ENCODE measurements at regions not wholly inside any gene's neighbourhood (a gene's known extent, or its start where the extent isn't known, plus 50 kb on each side); places are given as distances from the start of the nearest gene placed in this dataset.

DNA sequence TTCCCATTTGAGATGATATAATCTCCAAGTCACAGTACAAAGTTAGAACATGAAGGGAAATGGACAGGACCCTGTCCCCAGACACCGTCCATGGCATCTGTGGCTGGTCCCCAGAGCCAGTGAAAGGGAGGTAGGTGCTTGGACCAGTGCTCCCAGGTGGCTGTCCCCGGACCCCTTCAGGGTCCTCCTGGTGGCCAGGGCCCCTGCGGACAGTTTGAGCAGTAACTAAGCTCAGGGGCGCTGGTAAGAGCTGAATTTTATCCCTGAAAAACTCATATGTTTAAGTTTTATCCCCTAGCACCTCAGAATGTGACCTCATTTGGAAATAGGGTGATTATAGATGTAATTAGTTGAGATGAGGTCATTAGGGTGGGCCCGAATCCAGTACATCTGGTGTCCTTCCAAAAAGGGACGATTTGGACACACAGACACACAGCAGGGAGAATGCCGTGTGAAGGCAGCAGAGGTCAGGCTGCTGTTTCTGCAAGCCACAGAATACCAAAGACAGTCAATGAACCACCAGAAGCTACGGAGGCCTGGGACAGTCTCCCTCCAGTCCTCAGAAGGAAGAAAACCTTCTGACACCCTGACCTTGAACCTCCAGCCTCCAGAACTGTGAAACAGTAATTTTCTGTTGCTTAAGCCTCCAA lies 185.0 kb downstream of the ATPSCKMT start:
- H3K4me3 ChIP-seq (ENCODE audit: low read length), result no peak overlapping the region
- TF ChIP-seq, protein P1, sequence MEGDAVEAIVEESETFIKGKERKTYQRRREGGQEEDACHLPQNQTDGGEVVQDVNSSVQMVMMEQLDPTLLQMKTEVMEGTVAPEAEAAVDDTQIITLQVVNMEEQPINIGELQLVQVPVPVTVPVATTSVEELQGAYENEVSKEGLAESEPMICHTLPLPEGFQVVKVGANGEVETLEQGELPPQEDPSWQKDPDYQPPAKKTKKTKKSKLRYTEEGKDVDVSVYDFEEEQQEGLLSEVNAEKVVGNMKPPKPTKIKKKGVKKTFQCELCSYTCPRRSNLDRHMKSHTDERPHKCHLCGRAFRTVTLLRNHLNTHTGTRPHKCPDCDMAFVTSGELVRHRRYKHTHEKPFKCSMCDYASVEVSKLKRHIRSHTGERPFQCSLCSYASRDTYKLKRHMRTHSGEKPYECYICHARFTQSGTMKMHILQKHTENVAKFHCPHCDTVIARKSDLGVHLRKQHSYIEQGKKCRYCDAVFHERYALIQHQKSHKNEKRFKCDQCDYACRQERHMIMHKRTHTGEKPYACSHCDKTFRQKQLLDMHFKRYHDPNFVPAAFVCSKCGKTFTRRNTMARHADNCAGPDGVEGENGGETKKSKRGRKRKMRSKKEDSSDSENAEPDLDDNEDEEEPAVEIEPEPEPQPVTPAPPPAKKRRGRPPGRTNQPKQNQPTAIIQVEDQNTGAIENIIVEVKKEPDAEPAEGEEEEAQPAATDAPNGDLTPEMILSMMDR (conservative IDR thresholded peaks at IDR 0.05; ENCODE audit: low read length), result no peak; the same call in 1 of the 2 replicates
- DNase-seq (ENCODE audit: low read depth), result peak; percentile 49

DNA sequence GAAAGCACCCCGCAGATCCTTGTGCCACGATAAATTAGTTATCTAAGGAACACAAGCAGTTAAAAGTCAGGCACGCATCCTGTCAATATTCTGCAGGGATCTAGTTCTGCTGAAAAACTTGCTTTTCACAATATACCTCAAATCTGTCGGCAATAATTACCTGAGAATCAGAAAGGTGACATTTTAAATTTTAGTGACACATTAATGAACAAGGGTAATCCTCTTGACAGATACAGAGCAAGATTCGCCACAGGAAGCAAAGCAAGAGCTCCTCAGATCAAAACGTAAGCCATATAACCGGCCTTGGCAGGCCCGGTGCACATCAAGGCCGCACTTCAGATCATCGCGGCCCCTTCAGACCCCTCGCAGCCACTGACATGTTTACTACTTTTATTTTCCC lies 185.7 kb downstream of the ATPSCKMT start:
- TF ChIP-seq, protein P1 (conservative IDR thresholded peaks at IDR 0.05; ENCODE audit: low read length), result no peak

DNA sequence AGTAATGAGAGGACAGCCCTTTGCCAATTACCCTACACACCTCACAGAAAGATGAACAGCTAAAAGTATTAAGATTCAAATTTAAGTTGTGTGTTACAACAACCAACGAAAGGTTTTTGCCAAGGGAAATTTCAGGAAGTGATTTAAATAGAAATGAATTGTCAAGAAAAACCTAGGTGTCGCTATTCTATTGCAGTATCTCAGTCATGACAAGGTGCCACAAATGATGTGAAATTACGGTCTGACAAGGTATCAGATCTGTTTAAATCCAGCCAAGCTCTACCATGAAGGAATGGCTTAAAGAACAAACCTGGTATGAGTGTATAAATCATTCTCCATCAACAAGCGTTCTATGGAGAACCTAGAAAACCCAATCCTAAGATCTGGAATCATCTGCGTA lies 189.7 kb downstream of the ATPSCKMT start:
- no peak overlapping the region for H3K4me3 ChIP-seq (ENCODE audit: low read length)
- TF ChIP-seq, protein P1 (conservative IDR thresholded peaks at IDR 0.05; ENCODE audit: low read length), result no peak
- no peak for DNase-seq (ENCODE audit: low read depth)

More for the DNA sequence above, 185.7 kb downstream of the ATPSCKMT start:
- H3K4me3 ChIP-seq (ENCODE audit: low read length), result no peak overlapping the region
- no peak for DNase-seq (ENCODE audit: low read depth)

DNA sequence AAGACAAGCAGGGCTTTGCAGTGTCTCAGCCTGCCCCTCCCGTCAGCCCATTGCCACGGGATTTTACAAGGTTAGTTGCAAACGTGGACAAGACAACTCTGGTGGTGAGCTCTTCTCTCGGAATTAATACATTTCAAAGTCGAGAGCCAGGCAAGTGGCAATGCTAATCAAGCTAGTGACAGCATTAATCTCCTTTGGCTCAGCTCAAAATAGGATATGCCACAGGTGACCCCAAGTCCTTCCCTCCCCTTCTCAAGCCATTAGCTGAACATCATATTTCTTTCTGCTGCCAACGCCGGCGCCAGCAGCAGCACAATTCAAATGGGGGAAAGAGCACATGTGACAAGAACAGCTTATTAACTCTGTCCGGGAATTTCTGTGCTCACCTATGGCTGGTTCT lies 190.1 kb downstream of the ATPSCKMT start:
- no peak overlapping the region for H3K4me3 ChIP-seq (ENCODE audit: low read length)
- no peak for DNase-seq (ENCODE audit: low read depth)
- TF ChIP-seq, protein P1 (conservative IDR thresholded peaks at IDR 0.05; ENCODE audit: low read length), result no peak

DNA sequence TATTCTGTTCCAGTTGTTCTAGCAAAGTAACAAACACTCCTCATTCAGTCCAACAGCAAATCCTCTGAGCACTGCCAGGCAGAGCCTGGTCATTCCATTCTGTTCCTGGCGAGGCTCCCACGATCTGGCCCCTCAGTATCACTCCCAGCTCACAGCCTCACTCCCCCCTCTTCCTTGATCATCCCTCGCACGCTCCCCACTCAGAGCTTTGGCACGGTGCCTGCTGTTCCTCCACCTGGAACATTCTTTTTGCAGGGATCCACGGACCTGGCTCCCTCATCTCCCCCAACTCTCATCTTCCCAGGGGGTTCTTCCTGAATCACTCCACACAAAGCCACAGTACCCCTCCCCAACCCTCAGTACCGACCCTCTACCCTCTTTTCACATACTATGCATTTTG lies 192.3 kb downstream of the ATPSCKMT start:
- DNase-seq (ENCODE audit: low read depth), result no peak
- H3K4me3 ChIP-seq (ENCODE audit: low read length), result no peak overlapping the region
- TF ChIP-seq, protein P1 (conservative IDR thresholded peaks at IDR 0.05; ENCODE audit: low read length), result no peak

DNA sequence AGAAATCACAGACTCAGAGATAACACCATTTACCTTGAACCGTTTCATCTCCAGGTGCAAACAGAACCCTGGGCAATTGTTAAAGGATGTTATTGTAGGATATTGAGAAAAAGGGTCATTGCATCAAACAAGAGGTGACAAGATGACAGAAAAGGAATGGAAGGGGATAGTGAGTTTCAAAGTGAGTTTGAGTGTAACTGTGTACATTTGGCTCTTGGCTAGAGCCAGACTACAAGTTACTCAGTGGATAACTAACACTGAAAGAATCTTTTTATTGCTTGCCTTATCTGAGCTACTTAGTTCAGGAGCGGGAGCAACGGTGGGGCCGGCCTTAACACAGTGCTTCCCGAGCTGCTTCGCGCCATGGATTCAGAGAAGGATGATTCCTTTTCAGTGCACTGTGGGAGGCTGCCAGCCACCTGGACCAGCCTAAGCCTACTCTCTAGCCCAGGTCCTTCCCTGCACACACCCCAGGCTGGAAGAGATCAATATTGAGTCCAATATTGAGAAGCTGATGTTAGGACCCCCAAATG lies 193.4 kb downstream of the ATPSCKMT start:
- TF ChIP-seq, protein P1 (conservative IDR thresholded peaks at IDR 0.05; ENCODE audit: low read length), result no peak
- no peak for DNase-seq (ENCODE audit: low read depth)
- no peak overlapping the region for H3K4me3 ChIP-seq (ENCODE audit: low read length)

DNA sequence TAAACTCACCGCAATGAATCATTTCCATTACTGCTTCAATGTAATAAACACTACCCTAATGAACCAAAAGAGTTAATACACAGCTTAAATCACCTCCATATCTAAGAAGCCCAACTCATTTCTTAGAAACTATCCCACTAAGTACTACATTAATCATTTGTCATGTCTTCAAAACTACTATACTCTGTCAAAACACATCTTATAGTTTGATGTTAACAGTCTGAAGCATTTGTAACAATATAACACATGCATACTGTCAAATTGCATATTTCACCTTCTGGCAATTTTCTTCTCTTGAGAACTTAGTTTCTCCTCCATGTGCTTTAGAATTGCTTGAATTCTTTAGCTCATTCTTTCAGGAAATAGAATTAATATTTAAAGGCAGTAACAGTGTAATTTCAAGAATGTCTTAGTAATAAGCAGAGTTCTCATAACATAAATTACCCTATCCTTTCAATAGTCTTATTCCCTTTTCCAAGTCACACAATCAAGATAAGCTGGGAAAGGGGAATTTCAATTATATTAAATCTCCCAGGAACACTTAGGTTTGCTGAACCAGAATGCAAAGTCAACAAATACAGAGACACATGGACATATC lies 199.7 kb downstream of the ATPSCKMT start:
- TF ChIP-seq, protein P1 (conservative IDR thresholded peaks at IDR 0.05; ENCODE audit: low read length), result no peak
- DNase-seq (ENCODE audit: low read depth), result peak; percentile 65
- H3K4me3 ChIP-seq (ENCODE audit: low read length), result no peak overlapping the region

Data from AG10803 (cell line).